ENCODE measurements at regions not wholly inside any gene's neighbourhood (a gene's known extent, or its start where the extent isn't known, plus 50 kb on each side); places are given as distances from the start of the nearest gene placed in this dataset.

- intact Hi-C loops (cut with micrococcal nuclease): no loop called here
- POLR2A ChIA-PET (ENCODE audit: unreplicated experiment): no interaction called here
- Histone ChIP-seq H4K20me1 (ENCODE audit: insufficient read depth, low read length) (no peaks in the 10 kb centered on the region), H2BK15ac (ENCODE audit: low read depth, low read length) (no peak overlapping the region), H3K4ac (ENCODE audit: low read depth, low read length) (no peak overlapping the region), H3K36me3 (ENCODE audit: control insufficient read depth, insufficient read depth, low read length) (no peaks in the 10 kb centered on the region), H2BK20ac (ENCODE audit: low read depth, low read length) (no peak overlapping the region), H3K9me3 (ENCODE audit: control insufficient read depth, insufficient read depth, low read length) (no peaks in the 10 kb centered on the region), H3K14ac (replicated peaks; ENCODE audit: low read depth, low read length) (no peak overlapping the region), H2AK5ac (ENCODE audit: low read depth, low read length) (no peak overlapping the region), H3K23ac (ENCODE audit: low read depth, low read length) (no peak overlapping the region), H3K9ac (ENCODE audit: low read depth, low read length) (no peak overlapping the region), H2AK9ac (replicated peaks; ENCODE audit: low read depth, low read length, poor library complexity) (no peak overlapping the region), H3K18ac (ENCODE audit: low read depth, low read length) (no peak overlapping the region), H4K91ac (ENCODE audit: insufficient read depth, low read depth, low read length) (no peak overlapping the region), H4K8ac (ENCODE audit: low read depth in 2 of 2, low read length in 2 of 2) (no peak overlapping the region), H3K4me1 (ENCODE audit: control insufficient read depth, insufficient read depth, low read length) (no peaks in the 10 kb centered on the region), H3K9me1 (ENCODE audit: insufficient read depth, low read length) (no peaks in the 10 kb centered on the region), H3K4me3 (ENCODE audit: insufficient read depth, low read depth, low read length) (no peak overlapping the region), H2BK120ac (ENCODE audit: low read depth, low read length) (no peak overlapping the region), H3K4me2 (ENCODE audit: low read depth, low read length) (no peak overlapping the region), H4K5ac (ENCODE audit: low read depth, low read length) (no peak overlapping the region), H3K79me1 (ENCODE audit: low read depth in 1 of 2, low read length in 2 of 2) (no peaks in the 10 kb centered on the region), H3K27ac (ENCODE audit: insufficient read depth, low read length) (no peak overlapping the region), H3K56ac (ENCODE audit: extremely low read depth, insufficient read depth, low read length) (no peak overlapping the region), H3K27me3 (ENCODE audit: control insufficient read depth, insufficient read depth, low read length) (no peaks in the 10 kb centered on the region), H2AFZ (replicated peaks; ENCODE audit: low read length, poor library complexity) (no peak overlapping the region), H2BK5ac (ENCODE audit: low read depth, low read length, poor library complexity, severe bottlenecking) (no peak overlapping the region)
- TF ChIP-seq FOS (IDR thresholded peaks at IDR 0.05; ENCODE audit: low read depth, low read length): no peak
- no peak for TF ChIP-seq BHLHE40 (IDR thresholded peaks at IDR 0.05; ENCODE audit: low read depth, low read length)
- no peak for TF ChIP-seq MXI1 (IDR thresholded peaks at IDR 0.05; ENCODE audit: borderline replicate concordance, low read depth, low read length)
- no peak for TF ChIP-seq RAD21 (IDR thresholded peaks at IDR 0.05; ENCODE audit: low read length)
- TF ChIP-seq CHD1 (IDR thresholded peaks at IDR 0.05; ENCODE audit: low read depth, low read length): no peak
- TF ChIP-seq MAZ (IDR thresholded peaks at IDR 0.05; ENCODE audit: borderline replicate concordance, low read depth, low read length): no peak
- no peak for TF ChIP-seq SMC3 (IDR thresholded peaks at IDR 0.05; ENCODE audit: low read depth, low read length)
- TF ChIP-seq MAFK (IDR thresholded peaks at IDR 0.05; ENCODE audit: low read depth, low read length): no peak
- no peak for TF ChIP-seq RCOR1 (IDR thresholded peaks at IDR 0.05; ENCODE audit: insufficient replicate concordance, low read length)
- TF ChIP-seq CTCF (conservative IDR thresholded peaks at IDR 0.05; ENCODE audit: low read depth, low read length): no peak
- no peak for TF ChIP-seq USF2 (IDR thresholded peaks at IDR 0.05; ENCODE audit: low read depth, low read length)
- no peak for TF ChIP-seq POLR2A (IDR thresholded peaks at IDR 0.05; ENCODE audit: low read depth, low read length)
- TF ChIP-seq RFX5 (IDR thresholded peaks at IDR 0.05; ENCODE audit: low read depth, low read length): no peak
- TF ChIP-seq NFE2L2 (IDR thresholded peaks at IDR 0.05; ENCODE audit: low read depth, low read length): no peak
- no peak for TF ChIP-seq ELK1 (IDR thresholded peaks at IDR 0.05; ENCODE audit: borderline replicate concordance, low read depth, low read length)
- TF ChIP-seq CEBPB (IDR thresholded peaks at IDR 0.05; ENCODE audit: low read depth, low read length): no peak
- ATAC-seq (ENCODE audit: low read depth) (no peak), DNase-seq (no peak)
- no TSS peak for BruUV-seq (replicated peaks)
- WGBS, 2 experiments (ENCODE audit: extremely low coverage in 2 of 2, insufficient read length in 1 of 2): no CpG with 5 or more reads among the region's 3 CpGs
- dilution Hi-C loops (cut with HindIII; ENCODE audit: low sequenced_read_pairs, unreplicated experiment): loop anchor here (25.0 kb wide), 1 partner anchor 576 kb away; no protein-coding TSS in a partner anchor
- CTCF ChIA-PET: no interaction called here
- in situ Hi-C loops (cut with MboI; ENCODE audit: low sequenced_read_pairs): no loop called here
Observed at GRCh38 chr18:60563082-60563481, 190.5 kb upstream of the MC4R start.

Data from IMR-90 (cell line).